ENCODE measurements at regions not wholly inside any gene's neighbourhood (a gene's known extent, or its start where the extent isn't known, plus 50 kb on each side); places are given as distances from the start of the nearest gene placed in this dataset.

- DNase-seq (ENCODE audit: low read depth in 2 of 2) = no peak
Observed at GRCh38 chr5:115072266-115073064, 97.2 kb downstream of the TRIM36 start.

- DNase-seq (ENCODE audit: low read depth in 2 of 2) = no peak
Observed at GRCh38 chr5:115070737-115071136, 99.0 kb downstream of the TRIM36 start.

- no peak for DNase-seq (ENCODE audit: low read depth in 2 of 2)
Observed at GRCh38 chr5:115069087-115069968, 100.4 kb downstream of the TRIM36 start.

- peak; percentile 3 to 16 for DNase-seq (ENCODE audit: low read depth in 2 of 2)
Observed at GRCh38 chr5:115068239-115069086, 101.2 kb downstream of the TRIM36 start.

GRCh38 chr5:115064380-115064779 lies 105.3 kb downstream of the TRIM36 start:
- no peak for DNase-seq (ENCODE audit: low read depth in 2 of 2)

- DNase-seq (ENCODE audit: low read depth in 2 of 2) = no peak
Observed at GRCh38 chr5:115054387-115054951, 115.2 kb downstream of the TRIM36 start.

- DNase-seq (ENCODE audit: low read depth in 2 of 2) = no peak
Observed at GRCh38 chr5:115052948-115053347, 116.8 kb downstream of the TRIM36 start.

GRCh38 chr5:115050866-115051265 lies 118.8 kb downstream of the TRIM36 start:
- DNase-seq (ENCODE audit: low read depth in 2 of 2) = no peak

- no peak for DNase-seq (ENCODE audit: low read depth in 2 of 2)
Observed at GRCh38 chr5:115033861-115034260, 135.8 kb downstream of the TRIM36 start.

- no peak for DNase-seq (ENCODE audit: low read depth in 2 of 2)
Observed at GRCh38 chr5:115028557-115028956, 141.2 kb downstream of the TRIM36 start.

GRCh38 chr5:115024922-115025321 lies 144.8 kb downstream of the TRIM36 start:
- no peak for DNase-seq (ENCODE audit: low read depth in 2 of 2)

GRCh38 chr5:115022303-115022702 lies 147.4 kb downstream of the TRIM36 start:
- no peak for DNase-seq (ENCODE audit: low read depth in 2 of 2)

GRCh38 chr5:115016646-115017045 lies 153.1 kb downstream of the TRIM36 start:
- no peak for DNase-seq (ENCODE audit: low read depth in 2 of 2)

GRCh38 chr5:114999176-114999575 lies 170.5 kb downstream of the TRIM36 start:
- DNase-seq (ENCODE audit: low read depth in 2 of 2) = no peak

GRCh38 chr5:114989512-114989911 lies 180.2 kb downstream of the TRIM36 start:
- no peak for DNase-seq (ENCODE audit: low read depth in 2 of 2)

GRCh38 chr5:114988096-114988495 lies 181.6 kb downstream of the TRIM36 start:
- DNase-seq (ENCODE audit: low read depth in 2 of 2) = no peak

- DNase-seq (ENCODE audit: low read depth in 2 of 2) = no peak
Observed at GRCh38 chr5:114984796-114985195, 184.9 kb downstream of the TRIM36 start.

- no peak for DNase-seq (ENCODE audit: low read depth in 2 of 2)
Observed at GRCh38 chr5:114981111-114981510, 188.6 kb downstream of the TRIM36 start.

GRCh38 chr5:114977979-114978573 lies 191.6 kb downstream of the TRIM36 start:
- no peak for DNase-seq (ENCODE audit: low read depth in 2 of 2)

- DNase-seq (ENCODE audit: low read depth in 2 of 2) = no peak
Observed at GRCh38 chr5:114969482-114969881, 200.2 kb downstream of the TRIM36 start.

- no peak for DNase-seq (ENCODE audit: low read depth in 2 of 2)
Observed at GRCh38 chr5:114957384-114957783, 212.3 kb downstream of the TRIM36 start.

All from stimulated activated CD4-positive, alpha-beta T cell treated with anti-CD3 and anti-CD28 coated beads, Interleukin-4, amount 100 ng/mL, for 48 hours (primary cell).